ENCODE measurements at regions not wholly inside any gene's neighbourhood (a gene's known extent, or its start where the extent isn't known, plus 50 kb on each side); places are given as distances from the start of the nearest gene placed in this dataset.

- no peak overlapping the region for H3K27ac ChIP-seq (replicated peaks)
- no peak overlapping the region for H3K4me3 ChIP-seq (replicated peaks; ENCODE audit: insufficient read depth, low read length)
- TF ChIP-seq GABPA (IDR thresholded peaks at IDR 0.05; ENCODE audit: low read depth) (no peak), POLR2AphosphoS5 (IDR thresholded peaks at IDR 0.05; ENCODE audit: low read depth) (no peak), REST (IDR thresholded peaks at IDR 0.05; ENCODE audit: insufficient replicate concordance, low read depth) (no peak), CTCF (IDR thresholded peaks at IDR 0.05; ENCODE audit: insufficient read depth, low read length) (no peak), SPI1 (IDR thresholded peaks at IDR 0.05; ENCODE audit: borderline replicate concordance, low read depth) (no peak)
- DNase-seq (ENCODE audit: low read depth in 1 of 2, low spot score in 1 of 2), result no peak
- no peaks in the 10 kb centered on the region for H3K27me3 ChIP-seq (ENCODE audit: insufficient read depth, poor library complexity, severe bottlenecking)
Measured at GRCh38 chr4:19496756-19497155, 754.9 kb upstream of the SLIT2 start.

- TF ChIP-seq CTCF (IDR thresholded peaks at IDR 0.05; ENCODE audit: insufficient read depth, low read length), result no peak
- no peak for TF ChIP-seq REST (IDR thresholded peaks at IDR 0.05; ENCODE audit: insufficient replicate concordance, low read depth)
- no peak for TF ChIP-seq POLR2AphosphoS5 (IDR thresholded peaks at IDR 0.05; ENCODE audit: low read depth)
- no peak for TF ChIP-seq SPI1 (IDR thresholded peaks at IDR 0.05; ENCODE audit: borderline replicate concordance, low read depth)
- no peak for TF ChIP-seq GABPA (IDR thresholded peaks at IDR 0.05; ENCODE audit: low read depth)
- no peak for DNase-seq (ENCODE audit: low read depth in 1 of 2, low spot score in 1 of 2)
- Histone ChIP-seq H3K27me3 (ENCODE audit: insufficient read depth, poor library complexity, severe bottlenecking) (no peaks in the 10 kb centered on the region), H3K4me3 (replicated peaks; ENCODE audit: insufficient read depth, low read length) (no peak overlapping the region), H3K27ac (replicated peaks) (no peak overlapping the region)
Measured at GRCh38 chr4:19494961-19495360, 756.7 kb upstream of the SLIT2 start.

GRCh38 chr4:19492606-19493005 lies 759.1 kb upstream of the SLIT2 start:
- TF ChIP-seq POLR2AphosphoS5 (IDR thresholded peaks at IDR 0.05; ENCODE audit: low read depth) (no peak), CTCF (IDR thresholded peaks at IDR 0.05; ENCODE audit: insufficient read depth, low read length) (no peak), GABPA (IDR thresholded peaks at IDR 0.05; ENCODE audit: low read depth) (no peak), REST (IDR thresholded peaks at IDR 0.05; ENCODE audit: insufficient replicate concordance, low read depth) (no peak), SPI1 (IDR thresholded peaks at IDR 0.05; ENCODE audit: borderline replicate concordance, low read depth) (no peak)
- Histone ChIP-seq H3K27ac (replicated peaks) (no peak overlapping the region), H3K4me3 (replicated peaks; ENCODE audit: insufficient read depth, low read length) (no peak overlapping the region), H3K27me3 (ENCODE audit: insufficient read depth, poor library complexity, severe bottlenecking) (no peaks in the 10 kb centered on the region)
- DNase-seq (ENCODE audit: low read depth in 1 of 2, low spot score in 1 of 2), result no peak

Measured in HL-60 (cell line).